Activated CD4-positive, alpha-beta T cell treated with anti-CD3 and anti-CD28 coated beads, Interleukin-2, amount 50 U/mL, for 24 hours (primary cell): ENCODE measurements at regions not wholly inside any gene's neighbourhood (a gene's known extent, or its start where the extent isn't known, plus 50 kb on each side); places are given as distances from the start of the nearest gene placed in this dataset.

ENCODE experiments used
- DNase-seq, 2 donors: peaks; one replicate each; pipeline ENCODE4 v3.0.0-alpha.2; 2020; ENCODE audit warnings: low read depth in 1 of 2, low spot score in 1 of 2

DNA sequence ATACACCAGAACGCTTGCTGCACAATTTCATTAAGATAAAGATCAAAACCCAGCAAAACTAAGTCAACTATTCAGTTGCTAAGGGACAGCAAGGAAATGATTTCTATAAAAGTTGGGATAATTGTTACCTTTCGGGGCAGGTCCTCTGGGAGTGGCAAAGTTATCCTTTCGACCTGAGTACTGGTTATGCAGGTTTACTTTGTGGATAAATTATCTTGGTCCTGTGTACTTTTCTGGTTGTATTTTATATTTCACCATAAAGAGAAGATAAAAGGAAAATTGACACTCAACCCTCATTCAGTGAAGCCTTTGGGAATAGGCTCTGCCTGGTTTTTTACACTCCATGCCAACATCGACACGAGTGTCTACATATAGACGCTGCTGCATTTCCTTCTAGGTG, 146.5 kb downstream of the SYK start:
- no peak for DNase-seq

DNA sequence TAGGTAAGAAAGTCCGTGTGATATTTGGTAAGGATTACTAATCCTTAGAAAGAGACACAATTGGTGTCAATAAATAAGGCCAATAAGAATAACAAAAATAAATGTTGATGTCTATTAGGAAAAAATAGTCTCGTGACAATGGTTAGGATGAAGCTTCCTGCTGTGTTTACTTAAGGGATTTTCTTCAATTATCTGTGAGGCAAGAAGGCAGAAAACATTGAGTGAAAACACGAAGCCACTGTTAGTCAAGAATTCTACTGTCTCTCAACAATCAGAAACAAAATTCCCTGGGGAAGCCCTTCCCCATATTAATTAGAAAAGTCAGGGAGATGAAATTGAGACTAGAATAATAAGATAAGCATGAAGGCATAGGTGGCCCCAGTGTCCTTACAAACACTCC, 149.0 kb downstream of the SYK start:
- no peak for DNase-seq

DNA sequence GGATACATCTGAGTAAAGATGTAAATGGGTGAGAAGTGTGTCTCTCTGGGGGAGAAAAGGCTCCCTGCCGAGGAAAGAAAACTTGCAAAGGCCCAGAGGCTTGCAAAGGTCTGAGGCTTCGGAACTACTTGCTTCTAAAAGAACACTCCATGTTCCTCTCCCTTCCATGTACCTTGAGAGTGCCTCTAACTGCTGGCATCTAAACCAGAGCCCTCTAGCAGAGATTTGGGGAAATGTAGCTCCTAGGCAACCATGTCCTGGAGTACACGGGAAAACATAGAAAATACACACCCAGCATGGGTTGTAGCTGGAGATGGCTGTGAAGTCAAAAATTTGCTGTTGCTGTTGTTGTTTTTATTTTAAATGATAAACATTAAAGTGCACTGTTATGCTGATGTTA, 151.6 kb downstream of the SYK start:
- DNase-seq: no peak

DNA sequence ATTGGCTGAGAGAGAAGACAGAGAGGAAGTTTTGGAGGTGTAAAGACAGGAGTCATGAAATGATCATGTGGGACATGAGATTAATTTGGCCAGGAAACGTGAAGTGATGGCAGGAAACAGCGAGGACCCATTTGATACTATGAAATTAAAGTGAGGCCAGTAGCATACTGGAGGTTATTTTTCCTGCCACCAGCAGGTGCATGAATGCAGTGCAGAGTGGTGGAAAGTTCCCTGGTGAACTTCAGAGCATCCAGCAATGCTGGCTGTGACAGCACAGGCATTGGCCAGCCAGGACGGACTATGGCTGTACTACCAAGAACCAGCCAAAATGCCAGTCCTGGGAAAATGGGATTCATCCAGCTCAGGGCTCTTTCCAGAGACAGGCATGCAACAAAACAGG, 152.2 kb downstream of the SYK start:
- DNase-seq: no peak

DNA sequence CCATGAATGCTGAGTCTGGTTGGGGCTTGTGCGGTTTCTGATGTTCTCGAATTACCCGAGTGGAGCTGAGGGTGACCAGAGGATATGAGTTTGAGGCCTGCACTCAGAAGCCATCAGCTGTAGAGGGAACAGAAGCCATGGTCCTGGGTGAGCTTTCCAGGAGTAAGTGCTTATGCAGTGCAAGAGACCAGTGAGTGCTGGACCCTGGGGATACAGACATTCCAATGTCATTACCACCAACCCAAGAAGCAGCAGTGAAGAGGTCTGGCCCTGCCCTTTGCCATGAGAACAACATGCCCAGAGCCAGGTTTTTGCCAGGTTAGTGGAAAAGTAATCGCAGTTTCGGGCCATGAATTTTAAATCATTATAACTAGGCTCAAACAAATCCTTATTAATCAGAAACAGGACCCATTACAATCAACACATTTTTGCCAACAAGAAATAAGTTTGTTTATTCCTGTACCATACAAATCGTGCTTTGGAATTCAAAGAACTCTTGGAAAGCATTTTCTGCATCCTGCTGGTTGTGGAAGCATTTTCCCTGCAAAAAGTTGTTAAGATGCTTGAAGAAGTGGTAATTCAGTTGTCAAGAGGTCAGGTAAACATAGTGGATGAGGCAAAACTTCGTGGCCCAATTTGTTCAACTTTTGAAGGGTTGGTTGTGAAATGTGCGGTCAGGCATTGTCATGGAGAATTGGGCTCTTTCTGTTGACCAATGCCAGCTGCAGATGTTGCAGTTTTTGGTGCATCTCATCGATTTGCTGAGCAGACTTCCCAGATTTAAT, 154.6 kb downstream of the SYK start:
- DNase-seq: no peak

DNA sequence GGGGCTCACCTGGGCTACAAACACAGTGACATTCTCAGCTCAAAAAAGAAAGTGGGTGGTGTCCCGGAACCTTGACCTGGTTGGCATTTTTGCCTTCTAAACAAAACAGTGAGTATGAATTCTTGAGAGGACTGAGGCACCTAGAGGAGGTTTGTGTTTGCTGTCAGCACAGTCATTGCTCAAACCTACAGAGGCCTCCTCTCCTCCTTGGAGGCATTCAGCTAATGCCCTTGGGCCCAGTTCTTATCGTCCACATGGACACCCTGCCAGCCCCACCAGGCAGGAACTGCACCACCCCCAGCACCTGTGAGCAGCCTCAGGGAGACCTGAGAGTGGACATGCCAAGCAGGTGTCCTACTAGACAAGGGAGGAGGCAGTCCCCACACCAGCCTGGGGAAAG, 156.7 kb downstream of the SYK start:
- no peak for DNase-seq

DNA sequence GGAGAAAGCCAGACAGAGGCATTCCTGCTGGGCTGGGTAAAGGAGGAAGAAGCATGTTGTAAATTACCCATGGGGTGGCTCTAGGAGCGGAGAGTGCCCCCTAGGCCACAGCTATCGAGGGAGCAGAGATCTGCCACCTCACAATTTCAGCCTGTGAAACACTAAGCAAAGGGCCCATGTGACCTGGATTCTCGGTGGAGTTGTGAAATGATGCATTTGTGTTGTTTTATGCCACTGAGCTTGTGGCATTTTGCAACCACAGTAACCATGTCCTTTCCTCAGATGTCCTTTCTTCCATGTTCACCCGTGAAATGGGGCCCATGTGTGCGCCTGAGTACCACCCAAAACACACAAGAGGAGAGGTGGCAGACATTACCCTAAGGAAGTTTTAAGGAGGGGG, 159.3 kb downstream of the SYK start:
- no peak for DNase-seq

DNA sequence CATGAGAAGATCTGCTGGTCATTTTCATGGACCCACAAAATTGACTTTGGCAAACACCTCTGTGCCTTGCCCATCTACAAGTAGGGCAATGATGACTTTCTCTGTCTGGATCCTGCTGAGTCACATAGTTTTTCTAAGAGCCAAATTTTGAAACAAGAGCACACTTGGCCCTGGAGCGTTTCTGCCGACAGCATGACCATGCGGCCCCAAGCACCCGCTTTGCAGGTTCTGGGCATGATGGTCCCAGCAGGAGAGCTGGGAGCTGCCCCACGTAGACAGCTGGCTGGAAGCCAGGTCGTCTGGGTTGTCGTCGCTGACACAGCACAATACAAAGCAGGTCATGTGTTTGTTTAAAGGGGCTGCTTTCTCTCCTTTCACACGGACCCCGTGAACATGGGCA, 159.8 kb downstream of the SYK start:
- no peak for DNase-seq

DNA sequence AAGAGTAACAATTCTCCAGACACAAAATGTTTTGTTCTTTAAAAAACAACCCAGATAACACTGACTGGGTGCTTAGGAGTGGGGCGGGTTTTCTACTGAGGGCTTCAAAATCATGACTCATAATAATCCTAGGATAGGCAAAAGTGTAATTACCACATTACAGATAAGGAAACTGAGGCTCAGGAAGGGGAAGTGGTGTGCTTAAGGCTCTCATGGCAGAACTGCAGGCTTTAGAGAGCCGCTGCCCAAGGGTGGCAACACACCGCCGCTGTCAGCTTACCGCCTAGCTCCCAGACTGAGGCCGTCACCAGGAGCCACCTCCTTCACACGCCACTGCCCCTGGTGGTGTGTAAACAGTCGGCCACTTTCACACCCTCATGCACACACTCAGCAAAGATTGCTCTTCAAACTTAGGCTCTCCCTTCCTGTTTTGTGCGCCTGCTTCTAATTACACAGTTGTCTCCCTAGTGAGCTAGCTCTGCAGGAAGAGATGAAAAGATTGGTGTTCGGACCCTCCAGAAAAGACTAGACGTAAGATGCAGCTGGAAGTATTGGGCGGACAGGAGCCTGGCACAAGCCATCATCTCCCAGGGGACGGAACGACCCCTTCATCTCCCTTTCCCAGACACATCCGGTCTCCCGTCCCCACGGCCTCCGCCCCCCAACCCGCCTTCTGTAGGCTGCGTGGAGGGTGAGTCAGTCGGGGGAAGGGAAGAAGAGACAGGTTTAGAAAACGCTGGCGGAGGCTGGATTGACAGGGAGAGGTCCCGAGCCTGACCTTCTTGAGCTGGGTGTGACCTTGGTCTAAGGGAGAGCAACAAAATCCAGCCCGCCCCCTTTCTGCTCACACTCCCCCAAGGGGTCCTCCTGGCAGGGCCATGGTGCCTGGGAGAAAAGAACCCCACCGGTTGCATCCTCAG, 162.7 kb downstream of the SYK start:
- DNase-seq: no peak

DNA sequence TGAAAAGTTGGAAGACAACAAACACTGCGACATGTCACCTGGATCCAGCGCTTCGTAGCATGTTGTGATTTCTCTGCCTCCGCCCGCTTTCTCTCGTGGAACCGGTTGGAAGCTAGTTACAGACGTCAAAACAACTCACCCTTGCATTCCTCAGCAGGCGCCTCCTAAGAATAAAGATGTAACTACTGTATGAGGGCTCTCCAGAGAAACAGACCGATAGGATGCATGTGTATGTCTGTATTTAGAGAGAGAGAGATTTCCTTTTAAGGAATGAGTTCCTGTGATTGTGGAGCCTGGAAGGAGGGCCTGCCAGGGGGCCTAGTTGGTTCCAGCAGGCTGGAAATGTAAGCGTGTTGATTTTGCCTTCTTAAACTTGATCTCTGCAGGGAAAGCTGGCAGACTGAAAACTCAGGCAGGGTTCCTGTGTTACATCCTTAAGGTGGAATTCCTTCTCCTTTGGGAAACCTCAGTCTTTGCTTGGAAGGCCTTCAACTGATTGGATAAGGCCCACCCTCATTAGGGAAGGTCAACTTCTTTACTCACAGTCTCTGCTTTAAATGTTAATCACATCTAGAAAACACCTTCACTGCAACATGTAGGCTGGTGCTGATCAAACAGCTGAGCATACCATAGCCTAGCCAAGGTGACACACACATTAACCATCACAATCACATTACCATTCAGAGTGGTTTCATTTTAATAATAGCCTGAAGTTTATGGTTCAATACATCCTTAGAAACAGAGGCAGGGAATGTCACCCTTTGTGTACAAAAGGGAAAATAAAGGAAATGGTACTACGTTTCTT, 163.8 kb downstream of the SYK start:
- no peak for DNase-seq

DNA sequence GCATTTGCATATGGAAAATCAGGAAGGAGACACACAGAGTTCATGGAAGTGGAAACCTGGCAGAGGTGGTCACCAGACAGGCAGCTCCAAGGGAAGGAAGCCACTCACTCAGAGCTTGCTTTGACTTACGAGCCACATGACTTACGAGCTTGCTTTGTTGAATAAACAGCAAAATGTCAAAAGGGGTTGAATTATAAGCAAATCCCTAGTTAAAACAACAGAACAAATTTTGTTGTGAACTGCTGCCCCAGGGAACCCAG, 164.3 kb downstream of the SYK start:
- DNase-seq: no peak

DNA sequence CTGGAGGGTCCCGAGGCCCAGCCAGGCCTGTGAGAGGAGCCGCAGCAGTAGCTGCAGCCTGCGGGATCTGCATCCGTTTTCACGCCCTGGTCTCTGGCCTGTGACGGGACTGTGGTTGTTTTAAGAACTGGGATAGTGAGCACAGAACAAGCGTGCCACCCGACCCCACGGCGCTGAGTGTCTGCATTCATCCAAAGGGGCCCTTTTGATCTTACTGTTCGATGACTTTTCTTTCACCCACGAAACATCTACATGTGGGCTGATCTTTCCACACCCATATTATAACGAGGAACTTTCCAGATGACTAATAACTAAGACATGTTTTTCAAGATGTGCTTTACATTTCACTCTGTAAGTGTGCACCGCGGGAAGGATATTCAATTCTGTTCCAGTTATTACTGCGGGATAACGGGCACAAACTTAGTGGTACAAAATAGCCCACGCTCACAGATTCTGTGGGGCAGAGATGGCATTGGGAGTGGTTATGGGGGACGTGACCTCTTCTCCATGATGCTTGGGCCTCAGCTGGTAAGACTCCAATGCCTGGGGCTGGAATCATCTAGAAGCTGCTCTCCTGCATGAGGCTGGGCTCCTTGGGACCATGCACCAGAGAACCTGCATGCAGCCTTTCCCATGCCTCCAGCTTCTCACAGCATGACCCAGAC, 165.0 kb downstream of the SYK start:
- DNase-seq: peak in 1 of 2 donors; percentile 31

DNA sequence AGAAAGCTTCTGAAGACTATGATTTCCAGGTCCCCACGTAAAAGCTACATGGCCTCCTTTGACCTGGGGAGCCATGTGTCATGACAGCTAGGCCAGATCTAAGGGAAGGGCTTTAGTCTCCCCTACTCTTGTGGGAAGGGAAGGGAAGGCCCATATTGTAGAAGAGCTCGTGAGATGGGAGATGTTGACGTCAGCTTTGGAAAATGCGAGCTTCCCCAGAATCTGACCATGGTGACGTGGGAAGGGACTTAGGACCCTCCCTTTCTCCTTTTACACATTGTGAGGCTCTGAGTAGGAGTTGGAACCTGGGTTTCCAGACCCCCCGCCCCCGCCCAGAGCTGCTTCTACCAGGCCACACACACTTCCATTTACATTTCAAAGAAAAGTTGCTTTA, 165.5 kb downstream of the SYK start:
- DNase-seq: no peak

DNA sequence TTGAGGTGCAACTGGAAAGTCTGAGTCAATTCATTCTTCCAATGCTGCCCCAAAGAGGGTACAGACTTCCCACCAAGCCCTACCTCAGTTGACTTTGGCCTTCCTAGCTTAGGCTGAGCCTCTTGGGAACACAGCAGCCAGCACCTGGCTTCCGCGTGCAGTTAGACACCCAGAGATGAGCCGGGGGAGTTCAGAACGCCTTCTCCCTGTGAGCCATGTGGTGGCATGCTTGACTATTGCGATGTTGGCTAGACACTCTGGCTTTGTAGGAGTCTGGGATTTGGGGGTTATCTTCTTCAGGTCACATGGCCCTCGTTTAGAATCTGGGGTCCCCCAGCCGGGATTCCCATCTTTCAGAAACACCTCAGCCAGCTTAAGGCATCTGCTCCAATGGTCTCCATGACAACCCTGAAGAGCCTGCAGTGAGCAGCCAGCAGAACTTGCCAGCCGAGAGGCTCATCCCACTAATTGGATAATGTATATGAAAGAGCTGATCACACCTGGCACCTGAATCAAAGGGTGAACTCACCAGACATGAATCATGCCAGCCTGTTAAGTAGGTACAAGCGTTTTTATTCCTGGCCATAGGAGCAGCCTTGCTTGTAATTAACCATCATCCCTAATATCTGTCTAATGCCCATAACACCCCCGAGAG, 167.5 kb downstream of the SYK start:
- DNase-seq: no peak

DNA sequence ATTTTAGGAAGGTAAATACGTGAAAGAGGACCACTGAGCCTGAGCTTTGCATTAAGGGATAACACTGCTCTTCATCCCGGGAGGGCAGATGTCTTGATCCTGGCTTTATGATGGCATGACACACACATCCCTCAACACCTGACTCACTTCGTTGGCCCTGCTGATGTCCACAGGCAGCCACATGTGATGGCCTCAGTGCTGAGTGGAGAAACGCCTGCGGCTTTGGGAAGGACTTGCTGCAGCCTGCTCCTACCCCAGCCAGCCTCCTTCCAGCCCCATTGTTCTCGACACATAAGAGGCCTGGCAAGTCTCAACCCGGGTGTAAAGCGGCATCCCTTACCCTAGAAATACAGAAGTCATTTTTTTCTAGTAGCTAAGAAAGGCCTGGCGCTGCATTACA, 169.0 kb downstream of the SYK start:
- DNase-seq: no peak

DNA sequence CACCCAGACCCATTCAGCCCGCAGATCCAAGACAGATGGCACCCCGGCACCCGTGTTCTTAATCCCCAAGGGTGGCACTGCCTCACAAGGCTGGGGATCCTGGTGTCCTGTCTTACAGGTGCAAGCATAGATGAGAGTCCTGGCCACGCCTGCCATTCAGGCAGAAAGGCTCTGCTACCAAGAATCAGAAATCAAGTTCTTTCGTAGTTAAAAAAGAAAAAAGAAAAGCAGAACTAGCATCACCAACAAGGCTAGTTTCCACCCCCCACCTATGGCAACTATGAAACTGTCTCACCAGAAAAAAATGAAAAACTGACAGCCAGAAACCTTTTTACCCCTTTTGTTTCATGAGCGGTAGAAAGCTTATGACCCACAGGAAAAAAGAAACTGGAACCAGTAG, 170.4 kb downstream of the SYK start:
- no peak for DNase-seq

DNA sequence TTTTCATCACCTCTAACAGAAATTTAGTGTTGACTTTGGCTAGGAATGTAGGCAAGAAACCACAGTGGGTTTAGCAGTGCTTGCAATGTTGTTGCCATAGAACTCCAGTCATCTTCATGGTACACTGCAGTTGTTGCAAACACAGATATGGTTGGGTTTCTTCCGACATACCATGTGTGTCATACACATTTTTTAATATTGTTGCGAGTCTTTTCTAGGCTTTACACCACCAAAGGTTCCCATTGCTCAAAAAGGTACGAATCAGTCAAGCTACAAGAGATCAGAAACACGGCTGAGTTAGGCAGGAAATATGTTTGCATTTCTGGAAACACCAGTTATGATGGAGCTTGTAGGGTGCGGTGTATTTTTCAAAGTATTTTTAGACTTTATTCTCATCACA, 172.4 kb downstream of the SYK start:
- no peak for DNase-seq

DNA sequence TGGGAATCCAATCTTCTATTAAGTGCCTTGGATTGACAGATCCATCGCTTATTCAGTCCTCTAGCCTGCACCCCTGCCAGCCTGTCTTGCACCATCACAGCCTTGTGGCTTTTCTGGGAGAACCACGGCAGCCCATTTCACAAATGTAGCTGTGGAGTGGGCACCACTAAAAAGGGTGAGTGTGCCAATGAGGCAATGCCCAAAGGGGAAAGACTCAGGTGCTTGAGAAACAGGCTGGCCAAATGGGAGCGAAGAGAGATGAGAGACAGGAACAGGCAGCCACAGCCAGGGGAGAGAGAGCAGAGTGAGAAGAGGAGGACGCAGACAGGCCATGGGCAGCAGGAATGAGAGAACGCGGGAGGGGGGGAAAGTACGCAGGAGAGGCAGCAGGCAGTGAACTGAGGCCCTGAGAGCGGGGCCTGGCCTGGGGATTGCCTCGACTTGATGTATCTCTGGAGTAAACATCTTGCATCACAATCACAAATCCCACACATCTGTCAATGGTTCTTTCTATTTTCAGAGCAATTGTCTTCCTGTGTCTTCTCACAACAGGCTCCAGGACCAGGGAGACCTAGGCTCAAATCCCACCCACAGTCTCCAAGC, 173.1 kb downstream of the SYK start:
- no peak for DNase-seq

DNA sequence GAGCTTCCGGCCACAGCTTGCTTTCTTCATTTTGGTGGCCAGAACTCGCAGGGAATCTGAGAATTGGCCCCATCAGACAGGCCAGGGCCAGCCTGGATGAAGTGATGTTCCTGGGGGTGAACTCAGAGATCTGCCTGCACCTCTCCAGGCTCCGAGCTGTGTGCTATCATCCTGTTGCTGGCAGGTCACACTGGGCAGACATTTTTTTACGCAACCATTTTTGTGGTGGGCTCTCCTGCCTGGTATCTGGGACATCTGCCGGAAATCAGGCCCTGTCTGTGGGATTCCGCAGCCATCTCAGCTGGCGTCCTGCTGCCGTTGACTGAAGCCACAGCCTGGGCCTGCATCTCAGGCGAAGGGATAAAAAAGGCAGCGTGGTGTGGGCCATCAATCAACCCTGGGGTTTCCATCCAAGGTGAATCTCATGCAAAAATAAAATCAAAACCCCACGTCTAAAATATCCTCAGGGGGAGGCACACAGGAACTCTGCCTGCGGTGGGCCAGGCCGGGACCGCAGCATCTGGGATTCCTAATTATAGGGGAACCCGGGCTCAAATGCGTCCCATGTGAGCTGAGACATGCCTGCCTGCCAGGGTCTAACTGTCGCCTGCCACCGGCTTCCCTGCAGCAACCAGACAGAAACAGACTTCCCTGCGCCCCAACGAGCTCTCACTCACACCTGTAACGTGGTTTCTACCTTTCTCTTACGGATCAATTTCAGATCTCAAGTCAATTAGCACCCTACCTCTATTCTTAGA, 174.3 kb downstream of the SYK start:
- DNase-seq: no peak

DNA sequence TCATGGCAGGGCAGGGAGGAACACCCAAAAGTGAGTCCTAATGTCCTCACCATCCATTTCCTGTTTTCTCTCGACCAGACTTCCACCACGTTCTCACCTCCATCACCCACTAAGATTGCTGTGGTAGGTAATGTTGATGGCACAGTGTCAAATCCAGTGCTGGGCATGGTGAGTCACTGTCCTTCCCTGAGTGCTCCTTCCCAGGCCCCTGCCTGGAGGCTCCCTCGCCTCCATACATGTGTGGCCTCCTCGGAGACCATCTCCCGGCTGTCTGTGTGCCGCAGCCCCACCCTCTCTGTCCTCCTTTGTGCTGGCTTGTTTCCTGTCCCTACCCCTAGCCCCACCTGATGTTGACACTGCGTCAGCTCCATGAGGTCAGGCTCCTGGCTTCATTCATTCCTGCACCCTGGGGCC, 177.5 kb downstream of the SYK start:
- no peak for DNase-seq
